Kidney glomerular epithelial cell (primary cell): ENCODE measurements at regions not wholly inside any gene's neighbourhood (a gene's known extent, or its start where the extent isn't known, plus 50 kb on each side); places are given as distances from the start of the nearest gene placed in this dataset.
A peak's percentile ranks its signal among the peaks of the same experiment; 100 is the strongest.

Experiments
- DNase-seq: peaks from one replicate; lab custom pipeline; 2025; lab: John Stamatoyannopoulos, UW

GRCh38 chr9:120001536-120001935 lies 578.4 kb downstream of the CDK5RAP2 start:
- no peak for DNase-seq

DNA sequence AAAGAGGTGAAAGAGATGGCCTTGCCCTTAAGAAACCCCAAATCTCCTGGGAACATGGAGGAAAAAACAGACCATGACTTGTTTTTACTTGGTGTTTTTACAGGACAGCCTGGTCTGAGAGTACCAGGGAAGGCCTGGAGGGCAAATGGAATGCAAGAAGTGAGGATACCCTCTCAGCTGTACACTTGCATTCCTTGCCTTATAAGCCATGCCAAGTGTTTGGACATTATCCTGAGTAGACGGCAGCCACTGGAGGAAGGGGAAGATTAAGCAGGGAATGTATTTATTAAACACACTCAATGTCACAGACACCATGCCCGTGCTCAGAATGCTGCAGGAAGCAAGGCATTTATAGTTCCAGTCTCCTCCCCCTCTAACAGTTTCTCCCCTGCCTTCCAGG lies 581.4 kb downstream of the CDK5RAP2 start:
- DNase-seq: no peak

DNA sequence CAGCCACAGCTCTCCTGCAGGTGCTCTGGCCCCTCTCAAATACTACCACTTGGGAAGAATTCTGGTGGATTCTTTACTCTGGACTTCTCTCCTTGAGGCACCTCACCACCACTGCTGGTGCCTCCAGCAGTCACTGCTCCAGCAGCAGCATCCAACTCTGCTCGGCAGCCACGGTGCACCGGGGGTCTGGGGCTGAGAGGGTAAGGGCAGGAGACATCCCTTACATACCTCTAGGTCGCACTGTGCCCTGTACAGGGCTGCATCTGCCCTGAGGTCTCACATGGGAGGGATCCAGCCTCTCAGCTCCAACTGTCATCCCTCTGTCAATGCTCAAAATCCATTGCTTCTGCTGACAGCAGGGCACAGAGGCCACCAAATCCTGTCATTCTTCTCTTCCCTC lies 588.2 kb downstream of the CDK5RAP2 start:
- DNase-seq: no peak

GRCh38 chr9:119986713-119987112 lies 593.3 kb downstream of the CDK5RAP2 start:
- DNase-seq: no peak

DNA sequence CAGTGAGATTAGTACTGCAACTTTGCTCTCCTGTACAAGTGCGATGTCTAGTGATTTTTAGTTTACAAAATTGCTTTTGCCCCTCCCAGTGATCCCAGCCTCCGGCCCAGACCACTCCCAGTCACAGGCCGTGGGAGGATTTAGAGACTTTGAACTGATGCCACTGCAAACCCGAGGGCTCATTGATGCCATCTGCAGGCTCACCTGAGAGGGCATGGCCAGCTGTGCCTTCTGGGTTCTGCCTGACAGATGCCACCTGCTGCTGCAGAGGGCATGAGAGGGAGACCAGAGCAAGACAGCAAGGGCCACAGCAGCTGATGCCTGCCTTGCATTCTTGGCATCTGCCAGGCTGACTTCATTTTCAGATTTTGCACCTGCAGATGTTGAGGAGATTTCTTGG lies 593.8 kb downstream of the CDK5RAP2 start:
- DNase-seq: no peak

DNA sequence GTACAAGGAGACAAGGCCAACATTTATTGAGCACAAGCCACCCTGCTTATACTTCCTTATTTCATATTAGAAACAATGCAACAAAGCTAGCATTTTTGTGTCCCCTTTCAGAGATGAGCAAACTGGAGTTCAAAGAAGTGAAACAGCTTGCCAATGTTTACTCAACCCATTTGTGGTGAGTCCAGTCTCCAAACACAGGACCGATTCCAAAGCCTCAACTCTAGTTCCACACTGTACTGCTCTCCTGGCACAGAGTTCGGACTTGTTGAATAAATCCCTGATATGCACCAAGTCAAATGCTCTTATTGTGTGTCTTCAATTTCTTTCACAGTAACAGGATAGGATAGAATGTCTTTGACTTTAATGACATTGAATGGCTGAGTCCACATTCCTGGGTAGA lies 604.8 kb upstream of the BRINP1 start:
- no peak for DNase-seq

DNA sequence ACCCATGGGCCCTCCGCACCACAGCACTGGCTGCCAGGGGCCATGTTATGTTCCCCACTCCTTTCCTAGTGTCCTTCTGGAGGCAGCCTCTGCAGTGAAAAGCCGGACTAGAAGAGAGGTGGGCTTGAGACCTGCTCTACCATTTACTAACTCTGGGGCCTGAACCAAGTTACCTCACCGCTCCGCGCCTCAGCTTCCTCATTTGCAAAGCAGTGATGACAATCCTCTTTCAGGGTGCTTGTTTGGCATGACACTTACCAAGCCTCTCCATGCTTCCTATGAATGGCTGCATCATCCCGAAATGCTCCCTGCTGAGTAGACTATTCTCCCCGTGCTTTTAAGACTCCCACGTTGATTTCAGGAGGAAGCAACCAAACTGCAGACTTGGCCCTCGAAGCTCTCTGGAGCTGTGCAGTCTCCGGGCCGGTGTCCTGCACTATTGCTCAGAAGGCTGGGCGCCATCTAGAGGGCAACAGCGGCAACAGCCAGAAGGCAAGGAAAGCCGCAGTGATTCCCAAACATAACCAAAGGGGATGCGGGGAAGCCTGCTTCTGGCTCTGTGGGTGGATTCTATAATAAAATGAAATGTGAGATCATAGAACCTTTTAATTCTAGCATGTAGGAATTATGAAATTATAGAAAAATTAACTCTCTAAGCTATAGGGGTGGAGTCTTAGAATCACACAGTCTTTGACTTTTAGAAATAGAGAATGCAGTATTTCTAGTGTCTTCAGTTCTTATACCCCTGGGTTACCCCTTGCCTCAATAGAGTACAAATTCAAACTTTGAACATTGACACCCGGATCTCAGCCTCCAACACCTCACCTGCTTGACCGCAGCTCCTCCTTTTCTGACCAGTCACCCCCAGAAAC lies 599.8 kb upstream of the BRINP1 start:
- peak; percentile 56 for DNase-seq

DNA sequence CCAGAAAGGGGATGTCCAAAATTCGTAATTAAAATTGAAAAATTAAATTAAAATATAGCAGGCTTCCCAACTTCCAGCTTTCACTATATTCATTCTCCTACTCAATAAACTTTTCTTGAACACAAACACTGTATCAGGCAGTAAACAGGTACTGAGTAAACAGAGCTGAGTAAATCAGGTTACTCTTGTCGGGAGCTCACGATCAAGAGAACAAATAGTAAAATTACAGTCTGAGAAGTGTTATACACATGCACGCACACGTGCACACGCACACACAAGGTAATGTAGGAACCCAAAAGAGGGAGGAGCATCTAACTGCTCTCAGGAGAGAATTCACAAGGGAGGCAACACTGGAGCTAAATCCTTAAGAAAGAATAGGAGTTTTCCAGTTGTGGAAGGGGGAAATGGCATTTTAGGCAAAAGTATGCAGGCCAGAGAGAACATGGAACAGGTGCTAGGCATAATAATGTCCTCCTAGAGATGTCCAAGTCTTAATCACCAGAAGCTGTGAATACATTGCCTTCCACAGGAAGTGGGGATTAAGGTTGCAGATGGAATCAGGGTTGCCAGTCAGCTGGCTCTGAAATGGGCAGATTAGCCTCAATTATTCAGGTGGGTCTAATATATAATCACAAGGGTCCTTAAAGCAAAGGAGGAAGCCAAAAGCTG lies 598.8 kb upstream of the BRINP1 start:
- no peak for DNase-seq

GRCh38 chr9:119963798-119964372 lies 594.6 kb upstream of the BRINP1 start:
- DNase-seq: peak; percentile 95

DNA sequence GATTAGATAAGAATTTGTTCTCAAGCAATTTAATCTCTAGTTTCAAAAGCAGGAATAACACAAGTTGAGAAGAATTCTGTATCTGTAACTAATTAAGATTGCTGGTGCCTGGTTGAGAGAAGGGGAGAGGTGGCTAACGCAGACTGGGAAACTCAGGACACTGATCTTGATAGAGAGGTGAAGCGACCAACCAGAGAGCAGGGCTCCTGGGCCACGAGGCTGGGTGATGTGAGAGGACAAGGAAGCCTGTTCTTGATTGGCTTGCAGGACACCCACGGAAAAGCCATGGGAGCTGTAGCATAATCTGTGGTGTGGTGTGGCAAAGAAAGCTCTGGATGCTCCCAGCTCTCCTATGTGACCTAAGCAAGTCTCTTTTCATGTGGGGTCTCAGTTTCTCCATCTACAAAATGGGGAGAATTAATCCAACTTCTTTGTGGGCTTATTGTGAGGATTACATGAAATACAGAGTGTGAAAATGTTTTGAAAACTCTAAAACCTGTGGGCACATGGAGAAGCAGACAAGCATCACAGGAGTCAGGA lies 594.1 kb upstream of the BRINP1 start:
- DNase-seq: peak; percentile 81

DNA sequence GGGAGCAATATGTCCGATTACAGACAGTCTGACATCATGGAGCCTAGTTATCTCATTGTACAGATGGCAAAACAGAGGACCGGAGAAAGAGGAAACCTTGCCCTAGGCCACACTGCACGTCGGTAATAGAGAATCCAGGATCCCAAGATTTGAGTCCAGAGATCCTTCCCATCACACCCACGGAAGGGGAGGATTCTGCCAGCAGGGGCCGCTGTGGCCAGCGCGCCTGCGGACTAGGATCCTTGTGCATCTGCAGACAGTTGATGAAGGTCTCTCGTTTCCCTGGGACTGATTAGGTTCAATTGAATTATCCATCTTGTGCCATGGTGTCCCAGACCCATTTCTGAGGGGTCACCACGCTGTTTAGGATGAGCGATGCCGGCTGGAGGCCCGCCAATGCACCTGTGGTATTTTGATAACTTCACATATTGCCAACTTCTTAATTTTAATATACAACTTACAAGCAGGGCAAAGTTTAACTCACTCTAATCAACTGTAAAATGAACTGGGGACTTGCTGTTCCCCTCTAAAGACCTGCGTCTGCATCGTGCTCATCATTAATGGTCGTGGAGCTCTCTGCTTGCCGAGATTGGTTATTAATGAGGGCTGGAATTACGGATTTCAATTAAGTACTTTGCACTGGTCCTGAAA lies 592.7 kb upstream of the BRINP1 start:
- peak; percentile 46 for DNase-seq

DNA sequence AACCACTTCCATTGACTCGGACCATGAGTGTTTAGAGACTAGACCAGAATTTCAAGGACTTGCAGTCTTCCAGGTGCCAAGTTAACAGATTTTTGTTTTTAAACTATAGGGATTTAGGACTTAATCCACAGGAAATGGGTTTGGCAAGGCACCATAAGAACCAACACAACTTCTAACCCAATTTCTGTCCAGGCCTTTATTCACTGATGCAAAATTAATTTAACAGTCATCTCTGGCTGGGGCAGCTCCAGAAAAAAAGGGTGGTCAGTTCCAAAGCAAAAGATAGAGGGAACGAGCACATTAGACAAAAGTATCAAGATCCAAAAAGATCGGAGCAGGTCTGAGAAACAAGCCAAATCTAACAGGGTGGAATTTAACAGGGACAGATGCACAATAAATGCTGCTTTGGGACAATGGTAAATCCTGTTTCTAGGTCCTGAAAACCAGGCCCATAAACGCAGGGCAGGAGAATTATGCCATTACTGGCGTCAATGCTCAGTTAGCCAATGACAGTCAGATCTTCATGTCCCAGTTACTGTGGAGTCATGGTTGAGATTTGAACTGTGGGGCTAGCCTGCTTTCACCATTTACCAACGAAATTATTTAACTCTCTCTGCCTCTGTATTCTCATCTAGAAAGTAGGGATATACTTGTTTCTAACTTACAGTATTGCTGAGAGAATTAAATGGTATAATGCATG lies 590.8 kb upstream of the BRINP1 start:
- no peak for DNase-seq

- DNase-seq: no peak
These were observed 586.9 kb upstream of the BRINP1 start for GRCh38 chr9:119956111-119956510.

GRCh38 chr9:119955276-119955675 lies 586.0 kb upstream of the BRINP1 start:
- DNase-seq: no peak

- DNase-seq: no peak
These were observed 582.4 kb upstream of the BRINP1 start for GRCh38 chr9:119951591-119951990.

GRCh38 chr9:119951090-119951489 lies 581.9 kb upstream of the BRINP1 start:
- no peak for DNase-seq

DNA sequence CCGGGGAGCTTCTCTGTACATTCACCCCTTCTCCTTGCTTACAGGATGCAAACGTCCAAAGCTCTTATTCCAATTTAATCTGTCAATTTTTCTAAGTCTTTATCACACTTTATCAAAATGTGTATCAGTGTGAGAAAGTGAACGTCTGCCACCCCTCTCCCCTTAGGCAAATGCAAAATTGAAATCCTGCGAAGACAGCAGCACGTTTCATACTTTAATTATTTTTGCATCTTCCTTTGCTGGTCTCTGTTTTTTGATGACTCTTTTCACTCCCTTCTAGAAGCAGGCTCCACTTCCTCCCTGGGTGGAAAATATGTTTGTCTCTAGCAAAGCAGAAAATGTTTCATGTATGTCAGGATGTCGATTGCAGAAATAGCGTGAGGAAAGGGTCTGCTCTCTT lies 576.5 kb upstream of the BRINP1 start:
- DNase-seq: no peak

GRCh38 chr9:119941091-119941490 lies 571.9 kb upstream of the BRINP1 start:
- DNase-seq: no peak

GRCh38 chr9:119938871-119939270 lies 569.6 kb upstream of the BRINP1 start:
- no peak for DNase-seq

GRCh38 chr9:119934497-119934896 lies 565.3 kb upstream of the BRINP1 start:
- DNase-seq: no peak

DNA sequence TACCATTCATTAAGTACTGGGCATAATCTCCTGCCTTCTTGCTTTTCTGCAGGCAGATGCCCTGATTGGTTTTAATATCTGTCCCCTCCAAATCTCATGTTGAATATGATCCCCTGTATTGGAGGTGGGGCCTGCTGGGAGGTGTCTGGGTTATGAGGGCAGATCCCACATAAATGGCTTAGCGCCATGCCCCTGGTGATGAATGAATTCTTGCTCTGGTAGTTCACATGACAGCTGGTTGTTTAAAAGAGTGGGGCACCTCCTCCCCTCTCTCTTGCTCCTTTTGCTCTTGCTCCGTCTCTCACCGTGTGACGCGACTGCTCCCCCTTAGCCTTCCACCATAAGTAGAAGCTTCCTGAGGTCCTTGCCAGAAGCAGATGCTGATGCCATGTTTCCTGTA lies 564.0 kb upstream of the BRINP1 start:
- no peak for DNase-seq

- no peak for DNase-seq
These were observed 555.5 kb upstream of the BRINP1 start for GRCh38 chr9:119924736-119925135.
